Stimulated activated naive CD8-positive, alpha-beta T cell treated with anti-CD3 and anti-CD28 coated beads, Interleukin-15, amount 100 ng/mL, for 72 hours (primary cell): ENCODE measurements at regions not wholly inside any gene's neighbourhood (a gene's known extent, or its start where the extent isn't known, plus 50 kb on each side); places are given as distances from the start of the nearest gene placed in this dataset.
A peak's percentile ranks its signal among the peaks of the same experiment; 100 is the strongest.

Experiments used
- ATAC-seq: fragments of 150-1000 bp; cut with Tn5 transposase; 2 replicates; pipeline ENCODE4 v1.10.0; 2021; ENCODE audit warnings: mild to moderate bottlenecking, moderate library complexity
- DNase-seq, 2 donors: peaks; one replicate each; pipeline ENCODE4 v3.0.0; 2021 to 2022
- H3K27ac Mint-ChIP-seq, 2 donors: one replicate each; pipeline ENCODE4 v1.8.0; 2022; ENCODE audit warnings: mild to moderate bottlenecking in 2 of 2, mixed read lengths in 2 of 2, moderate library complexity in 2 of 2
- H3K27me3 Mint-ChIP-seq: one replicate; pipeline ENCODE4 v1.8.0; 2022; ENCODE audit warnings: mixed read lengths
- H3K4me1 Mint-ChIP-seq: one replicate; pipeline ENCODE4 v1.8.0; 2022; ENCODE audit warnings: mild to moderate bottlenecking, mixed read lengths
- H3K4me3 Mint-ChIP-seq, 2 donors: one replicate each; pipeline ENCODE4 v1.8.0; 2022; ENCODE audit warnings: mild to moderate bottlenecking in 2 of 2, mixed read lengths in 2 of 2, moderate library complexity in 1 of 2
- H3K9me3 Mint-ChIP-seq, 2 donors: one replicate each; pipeline ENCODE4 v1.8.0; 2022; ENCODE audit warnings: mixed read lengths in 2 of 2

- no peaks in the 10 kb centered on the region for H3K27me3 Mint-ChIP-seq
- no peak for ATAC-seq
- H3K4me3 Mint-ChIP-seq: no peak overlapping the region
- H3K9me3 Mint-ChIP-seq: no peaks in the 10 kb centered on the region
- H3K4me1 Mint-ChIP-seq: no peaks in the 10 kb centered on the region
- H3K27ac Mint-ChIP-seq: no peak overlapping the region
- no peak for DNase-seq
Measured at GRCh38 chr4:54913751-54914526, 211.5 kb downstream of the KDR start.

GRCh38 chr4:54912155-54912554 is 213.2 kb downstream of the KDR start:
- H3K4me3 Mint-ChIP-seq: no peak overlapping the region
- no peak for DNase-seq

GRCh38 chr4:54909961-54910360 is 215.4 kb downstream of the KDR start:
- Mint-ChIP-seq H3K9me3 (peaks cover 7 to 9% of the 10 kb centered on the region in 2 donors), H3K27ac (no peak overlapping the region), H3K27me3 (no peaks in the 10 kb centered on the region), H3K4me3 (no peak overlapping the region), H3K4me1 (no peaks in the 10 kb centered on the region)
- no peak for DNase-seq
- no peak for ATAC-seq

More at GRCh38 chr4:54912155-54912554, 213.2 kb downstream of the KDR start:
- Mint-ChIP-seq H3K27ac (no peak overlapping the region), H3K4me1 (no peaks in the 10 kb centered on the region), H3K9me3 (no peaks in the 10 kb centered on the region), H3K27me3 (no peaks in the 10 kb centered on the region)
- no peak for ATAC-seq

- Mint-ChIP-seq H3K9me3 (peaks cover 7 to 9% of the 10 kb centered on the region in 2 donors), H3K4me1 (no peaks in the 10 kb centered on the region), H3K27ac (no peak overlapping the region), H3K27me3 (no peaks in the 10 kb centered on the region), H3K4me3 (no peak overlapping the region)
- DNase-seq (no peak), ATAC-seq (no peak)
Measured at GRCh38 chr4:54908763-54909162, 216.6 kb downstream of the KDR start.

- peaks cover 7 to 9% of the 10 kb centered on the region in 2 donors for H3K9me3 Mint-ChIP-seq
- no peaks in the 10 kb centered on the region for H3K27me3 Mint-ChIP-seq
- no peak overlapping the region for H3K4me3 Mint-ChIP-seq
- DNase-seq: no peak
- ATAC-seq: no peak
- H3K4me1 Mint-ChIP-seq: no peaks in the 10 kb centered on the region
- H3K27ac Mint-ChIP-seq: no peak overlapping the region
Measured at GRCh38 chr4:54904953-54905352, 220.4 kb downstream of the KDR start.

GRCh38 chr4:54902976-54903375 is 222.4 kb downstream of the KDR start:
- DNase-seq: no peak
- H3K27me3 Mint-ChIP-seq: no peaks in the 10 kb centered on the region
- ATAC-seq: no peak
- H3K27ac Mint-ChIP-seq: no peak overlapping the region
- H3K4me3 Mint-ChIP-seq: no peak overlapping the region
- peaks cover 9% of the 10 kb centered on the region for H3K4me1 Mint-ChIP-seq
- peaks cover 7 to 9% of the 10 kb centered on the region in 2 donors for H3K9me3 Mint-ChIP-seq

GRCh38 chr4:54902271-54902670 is 223.1 kb downstream of the KDR start:
- Mint-ChIP-seq H3K27ac (no peak overlapping the region), H3K4me1 (peaks cover 9% of the 10 kb centered on the region), H3K27me3 (no peaks in the 10 kb centered on the region), H3K9me3 (peaks cover 7 to 9% of the 10 kb centered on the region in 2 donors), H3K4me3 (no peak overlapping the region)
- ATAC-seq (no peak), DNase-seq (no peak)

- ATAC-seq: no peak
- H3K27me3 Mint-ChIP-seq: no peaks in the 10 kb centered on the region
- no peak overlapping the region for H3K27ac Mint-ChIP-seq
- H3K4me1 Mint-ChIP-seq: peaks cover 9% of the 10 kb centered on the region
- no peak overlapping the region for H3K4me3 Mint-ChIP-seq
- DNase-seq: no peak
- peaks cover 3 to 5% of the 10 kb centered on the region in 2 donors for H3K9me3 Mint-ChIP-seq
Measured at GRCh38 chr4:54901202-54901601, 224.2 kb downstream of the KDR start.

GRCh38 chr4:54898656-54899340 is 226.6 kb downstream of the KDR start:
- peak overlapping the region in 1 of 2 donors; percentile 55 for H3K27ac Mint-ChIP-seq

GRCh38 chr4:54898056-54898562 is 227.3 kb downstream of the KDR start:
- ATAC-seq (no peak), DNase-seq (no peak)
- no peak overlapping the region for H3K4me3 Mint-ChIP-seq
- peaks cover 5 to 6% of the 10 kb centered on the region in 2 donors for H3K9me3 Mint-ChIP-seq
- no peak overlapping the region for H3K27ac Mint-ChIP-seq
- no peaks in the 10 kb centered on the region for H3K27me3 Mint-ChIP-seq
- H3K4me1 Mint-ChIP-seq: peaks cover 9% of the 10 kb centered on the region

More at GRCh38 chr4:54898656-54899340, 226.6 kb downstream of the KDR start:
- peaks cover 4% of the 10 kb centered on the region in 2 donors for H3K9me3 Mint-ChIP-seq
- ATAC-seq: no peak
- no peak overlapping the region for H3K4me3 Mint-ChIP-seq
- peaks cover 9% of the 10 kb centered on the region for H3K4me1 Mint-ChIP-seq
- H3K27me3 Mint-ChIP-seq: no peaks in the 10 kb centered on the region
- DNase-seq: no peak

- H3K9me3 Mint-ChIP-seq: peaks cover 5 to 6% of the 10 kb centered on the region in 2 donors
- no peak overlapping the region for H3K27ac Mint-ChIP-seq
- no peak overlapping the region for H3K4me3 Mint-ChIP-seq
- H3K4me1 Mint-ChIP-seq: peaks cover 9% of the 10 kb centered on the region
- DNase-seq (no peak), ATAC-seq (no peak)
- H3K27me3 Mint-ChIP-seq: no peaks in the 10 kb centered on the region
Measured at GRCh38 chr4:54897590-54897989, 227.8 kb downstream of the KDR start.

GRCh38 chr4:54882616-54883015 is 224.9 kb downstream of the KIT start:
- H3K4me3 Mint-ChIP-seq: no peak overlapping the region
- H3K9me3 Mint-ChIP-seq: no peaks in the 10 kb centered on the region
- no peaks in the 10 kb centered on the region for H3K27me3 Mint-ChIP-seq
- ATAC-seq (no peak), DNase-seq (no peak)
- H3K4me1 Mint-ChIP-seq: no peaks in the 10 kb centered on the region
- no peak overlapping the region for H3K27ac Mint-ChIP-seq

- no peak for DNase-seq
Measured at GRCh38 chr4:54879576-54879975, 221.8 kb downstream of the KIT start.

GRCh38 chr4:54877006-54877405 is 219.2 kb downstream of the KIT start:
- no peak overlapping the region for H3K4me3 Mint-ChIP-seq
- DNase-seq: no peak
- H3K27me3 Mint-ChIP-seq: no peaks in the 10 kb centered on the region

More at GRCh38 chr4:54879576-54879975, 221.8 kb downstream of the KIT start:
- no peaks in the 10 kb centered on the region for H3K4me1 Mint-ChIP-seq
- H3K27ac Mint-ChIP-seq: no peak overlapping the region
- H3K27me3 Mint-ChIP-seq: no peaks in the 10 kb centered on the region
- ATAC-seq: no peak
- H3K9me3 Mint-ChIP-seq: peaks cover 7 to 10% of the 10 kb centered on the region in 2 donors
- no peak overlapping the region for H3K4me3 Mint-ChIP-seq

GRCh38 chr4:54872261-54872660 is 214.5 kb downstream of the KIT start:
- Mint-ChIP-seq H3K4me3 (no peak overlapping the region), H3K27ac (no peak overlapping the region), H3K9me3 (peaks cover 7 to 10% of the 10 kb centered on the region in 2 donors), H3K4me1 (no peaks in the 10 kb centered on the region), H3K27me3 (no peaks in the 10 kb centered on the region)
- ATAC-seq (no peak), DNase-seq (no peak)

More at GRCh38 chr4:54877006-54877405, 219.2 kb downstream of the KIT start:
- H3K27ac Mint-ChIP-seq: no peak overlapping the region
- peaks cover 7 to 10% of the 10 kb centered on the region in 2 donors for H3K9me3 Mint-ChIP-seq
- no peak for ATAC-seq
- H3K4me1 Mint-ChIP-seq: no peaks in the 10 kb centered on the region
